ENCODE measurements at regions not wholly inside any gene's neighbourhood (a gene's known extent, or its start where the extent isn't known, plus 50 kb on each side); places are given as distances from the start of the nearest gene placed in this dataset.

DNA sequence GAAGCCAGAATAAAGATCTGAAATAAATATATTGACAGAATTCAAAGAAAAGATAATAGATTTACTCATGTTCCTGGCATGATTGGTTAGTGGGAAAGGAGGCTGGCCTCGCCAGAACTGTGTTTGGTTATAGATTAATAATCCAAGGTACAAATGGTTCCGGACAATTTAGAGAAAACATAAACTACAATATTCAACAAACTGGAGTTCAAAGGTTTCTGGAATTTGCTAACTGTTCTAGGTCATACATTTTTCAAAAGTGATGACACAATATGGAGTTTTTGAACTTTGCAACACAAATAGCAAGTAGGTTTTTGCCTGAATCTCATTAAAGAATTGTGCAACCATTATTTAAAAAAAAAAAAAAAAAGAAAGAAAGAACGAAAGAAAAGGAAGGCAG lies 251.7 kb upstream of the SALL1 start:
- peaks cover 0 to 4% of the 10 kb centered on the region in 2 donors for H3K9me3 ChIP-seq
- H3K27ac ChIP-seq: no peak overlapping the region
- no peaks in the 10 kb centered on the region for H3K36me3 ChIP-seq
- no peak for ATAC-seq
- no peaks in the 10 kb centered on the region for H3K4me1 ChIP-seq
- intact Hi-C loops (cut with DNase I): no loop called here
- H3K4me3 ChIP-seq: no peak overlapping the region
- H3K27me3 ChIP-seq: no peaks in the 10 kb centered on the region
- DNase-seq: no peak
- TF ChIP-seq CTCF (IDR thresholded peaks at IDR 0.05): no peak

DNA sequence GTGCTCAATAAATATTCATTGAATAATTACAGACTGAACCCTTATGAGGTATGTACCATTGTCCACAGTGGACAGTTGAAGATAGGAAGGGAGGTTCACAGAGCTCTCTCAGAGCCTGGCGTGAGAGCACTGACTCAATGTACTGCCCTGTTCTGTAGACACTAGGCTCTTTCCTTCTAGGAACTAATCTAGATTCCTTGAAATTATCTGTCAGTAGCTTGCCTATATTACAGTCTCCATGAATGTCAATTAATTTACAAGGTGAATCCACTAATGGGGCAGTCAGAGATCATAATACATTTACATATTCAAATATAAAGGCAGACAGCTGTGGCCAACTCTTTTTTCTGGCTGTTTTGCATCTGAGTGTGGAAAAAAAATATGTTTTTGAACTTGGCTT lies 251.2 kb upstream of the SALL1 start:
- H3K4me1 ChIP-seq: no peaks in the 10 kb centered on the region
- H3K27me3 ChIP-seq: no peaks in the 10 kb centered on the region
- no peak for TF ChIP-seq CTCF (IDR thresholded peaks at IDR 0.05)
- intact Hi-C loops (cut with DNase I): no loop called here
- DNase-seq (no peak), ATAC-seq (no peak)
- H3K36me3 ChIP-seq: no peaks in the 10 kb centered on the region
- H3K4me3 ChIP-seq: no peak overlapping the region
- no peak overlapping the region for H3K27ac ChIP-seq
- peaks cover 0 to 7% of the 10 kb centered on the region in 2 donors for H3K9me3 ChIP-seq

GRCh38 chr16:51401673-51402072 lies 250.6 kb upstream of the SALL1 start:
- Histone ChIP-seq H3K27me3 (no peaks in the 10 kb centered on the region), H3K27ac (no peak overlapping the region), H3K4me1 (no peaks in the 10 kb centered on the region), H3K4me3 (no peak overlapping the region), H3K36me3 (no peaks in the 10 kb centered on the region), H3K9me3 (peaks cover 0 to 7% of the 10 kb centered on the region in 2 donors)
- intact Hi-C loops (cut with DNase I): no loop called here
- no peak for TF ChIP-seq CTCF (IDR thresholded peaks at IDR 0.05)
- ATAC-seq (no peak), DNase-seq (no peak)

DNA sequence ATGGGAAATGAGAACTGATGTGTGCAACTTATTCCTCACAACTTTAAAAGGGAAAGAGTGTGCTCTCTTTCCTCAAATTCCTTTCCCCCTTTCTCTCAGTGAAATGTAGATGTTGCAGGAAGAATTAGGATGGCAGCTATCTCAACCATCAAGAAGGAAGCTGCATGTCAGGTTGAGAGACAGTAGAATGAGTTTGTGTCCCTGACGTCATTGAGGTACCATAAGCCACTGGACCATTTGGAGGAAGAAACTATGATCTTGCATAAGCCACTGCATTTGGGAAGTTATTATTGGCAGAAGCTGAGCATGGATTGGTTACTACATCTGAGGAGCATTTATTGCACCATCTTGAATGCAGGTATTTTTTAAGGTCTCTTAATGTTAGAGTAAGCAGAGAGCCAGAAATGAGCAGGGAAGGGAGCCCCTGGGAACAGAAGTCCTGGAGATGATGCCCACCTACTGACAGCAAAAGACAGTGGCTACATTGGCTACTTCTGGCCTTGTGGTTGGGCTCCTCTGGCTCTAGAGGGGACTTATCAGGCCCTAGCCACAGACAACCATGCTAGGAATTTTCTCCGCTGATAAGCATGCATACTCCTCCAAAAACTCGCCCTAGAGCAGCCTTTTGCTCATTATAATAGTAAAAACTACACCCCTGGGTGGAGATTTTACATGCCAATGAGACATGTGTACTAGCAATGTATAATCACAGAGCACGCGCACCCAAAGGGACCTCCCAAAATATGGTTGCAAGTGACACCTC lies 249.0 kb upstream of the SALL1 start:
- intact Hi-C loops (cut with DNase I): no loop called here
- ATAC-seq: no peak
- Histone ChIP-seq H3K4me1 (no peaks in the 10 kb centered on the region), H3K27ac (no peak overlapping the region), H3K4me3 (no peak overlapping the region), H3K36me3 (no peaks in the 10 kb centered on the region), H3K9me3 (peaks cover 0 to 7% of the 10 kb centered on the region in 2 donors), H3K27me3 (no peaks in the 10 kb centered on the region)
- no peak for DNase-seq
- no peak for TF ChIP-seq CTCF (IDR thresholded peaks at IDR 0.05)

DNA sequence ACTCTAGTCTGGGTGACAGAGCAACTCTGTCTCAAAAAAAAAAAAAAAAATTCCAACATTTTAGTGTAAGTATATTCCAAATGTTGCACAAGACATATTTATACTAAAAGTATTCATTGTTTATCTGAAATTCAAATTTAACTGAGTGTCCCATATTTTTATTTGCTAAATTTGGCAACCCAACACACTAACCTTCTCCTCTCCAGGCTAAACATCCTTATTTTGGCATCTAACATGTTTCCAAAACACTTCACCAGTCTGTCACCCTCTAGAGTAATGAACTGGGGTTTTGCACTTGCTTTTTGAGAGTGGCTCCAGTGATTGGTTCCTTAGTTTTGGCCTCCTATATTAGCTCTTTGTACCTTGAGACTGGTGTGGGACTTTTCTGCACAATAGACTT lies 243.4 kb upstream of the SALL1 start:
- no peak overlapping the region for H3K4me3 ChIP-seq
- DNase-seq (no peak), ATAC-seq (no peak)
- TF ChIP-seq CTCF (IDR thresholded peaks at IDR 0.05): no peak
- H3K9me3 ChIP-seq: peaks cover 0 to 4% of the 10 kb centered on the region in 2 donors
- no peak overlapping the region for H3K27ac ChIP-seq
- H3K27me3 ChIP-seq: peaks cover 0 to 5% of the 10 kb centered on the region in 2 donors
- no peaks in the 10 kb centered on the region for H3K4me1 ChIP-seq
- intact Hi-C loops (cut with DNase I): no loop called here
- H3K36me3 ChIP-seq: no peaks in the 10 kb centered on the region
